ENCODE measurements at regions not wholly inside any gene's neighbourhood (a gene's known extent, or its start where the extent isn't known, plus 50 kb on each side); places are given as distances from the start of the nearest gene placed in this dataset.

DNA sequence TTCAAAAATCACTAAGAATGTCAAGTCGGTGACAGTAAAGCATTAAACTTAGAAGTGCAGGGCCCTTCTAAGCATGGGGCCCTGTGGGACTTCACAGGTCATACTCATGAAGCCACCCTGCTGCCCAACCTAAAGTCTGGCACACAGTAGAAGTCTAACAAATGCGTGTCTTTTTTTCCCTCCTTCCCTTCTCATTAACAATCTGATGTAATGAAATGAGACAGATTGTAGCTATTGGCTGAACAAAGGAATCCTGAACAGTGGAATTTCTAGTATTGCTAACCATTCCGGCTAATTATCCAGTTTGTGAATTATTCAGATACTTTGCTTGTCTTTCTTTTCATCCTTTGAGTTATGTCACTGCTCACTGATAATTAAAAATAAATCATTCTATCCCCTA, 369.9 kb downstream of the WDR11 start:
- Mint-ChIP-seq H3K27me3 (ENCODE audit: low read depth) (no peaks in the 10 kb centered on the region), H3K27ac (ENCODE audit: unreplicated experiment) (no peak overlapping the region), H3K36me3 (ENCODE audit: low read depth) (no peaks in the 10 kb centered on the region), H3K4me3 (no peak overlapping the region), H3K4me1 (no peaks in the 10 kb centered on the region), H3K9me3 (no peaks in the 10 kb centered on the region)
- TF ChIP-seq, protein P1, sequence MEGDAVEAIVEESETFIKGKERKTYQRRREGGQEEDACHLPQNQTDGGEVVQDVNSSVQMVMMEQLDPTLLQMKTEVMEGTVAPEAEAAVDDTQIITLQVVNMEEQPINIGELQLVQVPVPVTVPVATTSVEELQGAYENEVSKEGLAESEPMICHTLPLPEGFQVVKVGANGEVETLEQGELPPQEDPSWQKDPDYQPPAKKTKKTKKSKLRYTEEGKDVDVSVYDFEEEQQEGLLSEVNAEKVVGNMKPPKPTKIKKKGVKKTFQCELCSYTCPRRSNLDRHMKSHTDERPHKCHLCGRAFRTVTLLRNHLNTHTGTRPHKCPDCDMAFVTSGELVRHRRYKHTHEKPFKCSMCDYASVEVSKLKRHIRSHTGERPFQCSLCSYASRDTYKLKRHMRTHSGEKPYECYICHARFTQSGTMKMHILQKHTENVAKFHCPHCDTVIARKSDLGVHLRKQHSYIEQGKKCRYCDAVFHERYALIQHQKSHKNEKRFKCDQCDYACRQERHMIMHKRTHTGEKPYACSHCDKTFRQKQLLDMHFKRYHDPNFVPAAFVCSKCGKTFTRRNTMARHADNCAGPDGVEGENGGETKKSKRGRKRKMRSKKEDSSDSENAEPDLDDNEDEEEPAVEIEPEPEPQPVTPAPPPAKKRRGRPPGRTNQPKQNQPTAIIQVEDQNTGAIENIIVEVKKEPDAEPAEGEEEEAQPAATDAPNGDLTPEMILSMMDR (conservative IDR thresholded peaks at IDR 0.05) = no peak
- DNase-seq (ENCODE audit: low read depth, low spot score) = no peak

DNA sequence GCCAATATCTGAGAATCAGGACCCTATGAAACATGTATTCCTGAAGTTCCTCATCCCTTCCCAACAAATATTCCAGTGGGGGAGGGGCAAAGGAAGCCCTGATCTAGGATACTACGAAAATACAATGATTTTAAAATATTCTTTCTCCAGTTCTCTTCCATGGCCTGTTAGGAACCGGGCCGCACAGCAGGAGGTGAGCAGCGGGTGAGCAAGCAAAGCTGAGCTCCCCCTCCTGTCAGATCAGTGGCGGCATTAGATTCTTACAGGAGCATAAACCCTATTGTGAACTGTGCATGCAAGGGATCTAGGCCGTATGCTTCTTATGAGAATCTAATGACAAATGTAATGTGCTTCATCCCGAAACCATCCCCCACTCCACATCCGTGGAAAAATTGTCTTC, 370.8 kb downstream of the WDR11 start:
- Mint-ChIP-seq H3K4me3 (no peak overlapping the region), H3K9me3 (no peaks in the 10 kb centered on the region), H3K36me3 (ENCODE audit: low read depth) (no peaks in the 10 kb centered on the region), H3K27me3 (ENCODE audit: low read depth) (no peaks in the 10 kb centered on the region), H3K27ac (ENCODE audit: unreplicated experiment) (no peak overlapping the region), H3K4me1 (no peaks in the 10 kb centered on the region)
- TF ChIP-seq, protein P1 (conservative IDR thresholded peaks at IDR 0.05) = no peak
- DNase-seq (ENCODE audit: low read depth, low spot score) = no peak

DNA sequence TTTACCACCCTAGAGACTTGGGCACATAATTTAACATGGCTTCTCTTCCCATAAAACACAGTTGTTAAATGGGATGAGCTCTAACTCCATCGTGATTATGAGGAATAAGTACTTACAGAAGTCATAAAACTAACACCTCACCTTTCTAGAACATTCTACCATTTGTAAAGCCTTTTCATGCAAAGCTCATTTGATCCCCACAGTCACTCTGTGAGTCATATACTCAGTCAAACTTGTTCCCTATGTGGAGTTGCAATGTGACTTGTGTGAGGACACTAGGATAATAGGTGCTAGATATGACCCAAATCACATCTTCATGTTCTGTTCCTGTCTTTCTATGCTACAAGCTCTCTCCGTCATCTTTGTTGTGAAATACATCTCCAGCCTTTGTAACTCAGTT, 371.7 kb downstream of the WDR11 start:
- no peaks in the 10 kb centered on the region for H3K9me3 Mint-ChIP-seq
- TF ChIP-seq, protein P1 (conservative IDR thresholded peaks at IDR 0.05) = no peak
- no peak overlapping the region for H3K27ac Mint-ChIP-seq (ENCODE audit: unreplicated experiment)
- H3K4me1 Mint-ChIP-seq = no peaks in the 10 kb centered on the region
- H3K4me3 Mint-ChIP-seq = no peak overlapping the region
- no peaks in the 10 kb centered on the region for H3K36me3 Mint-ChIP-seq (ENCODE audit: low read depth)
- H3K27me3 Mint-ChIP-seq (ENCODE audit: low read depth) = no peaks in the 10 kb centered on the region
- DNase-seq (ENCODE audit: low read depth, low spot score) = no peak

DNA sequence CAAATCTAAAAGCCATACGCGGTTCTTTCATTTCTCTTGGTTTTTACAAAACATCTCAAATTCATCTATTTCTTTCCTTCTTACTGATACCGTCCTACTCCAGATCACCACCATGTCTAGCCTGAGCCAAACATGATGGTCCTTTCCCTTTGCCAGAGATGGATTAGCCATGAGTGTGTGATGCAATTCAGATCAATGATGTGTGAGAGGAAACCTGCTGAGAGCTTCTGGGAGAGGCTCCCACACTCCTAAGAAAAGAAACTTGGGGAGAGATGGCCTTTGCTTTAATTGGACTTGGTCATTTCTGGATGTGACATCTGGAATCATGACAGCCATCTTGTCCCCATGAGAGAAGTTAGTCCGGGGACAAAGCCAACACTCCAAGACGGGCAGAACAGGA, 367.2 kb downstream of the FGFR2 start:
- Mint-ChIP-seq H3K4me3 (no peak overlapping the region), H3K36me3 (ENCODE audit: low read depth) (no peaks in the 10 kb centered on the region), H3K27ac (ENCODE audit: unreplicated experiment) (no peak overlapping the region), H3K27me3 (ENCODE audit: low read depth) (no peaks in the 10 kb centered on the region), H3K9me3 (peaks cover 5% of the 10 kb centered on the region), H3K4me1 (no peaks in the 10 kb centered on the region)
- DNase-seq (ENCODE audit: low read depth, low spot score) = no peak
- TF ChIP-seq, protein P1 (conservative IDR thresholded peaks at IDR 0.05) = no peak

DNA sequence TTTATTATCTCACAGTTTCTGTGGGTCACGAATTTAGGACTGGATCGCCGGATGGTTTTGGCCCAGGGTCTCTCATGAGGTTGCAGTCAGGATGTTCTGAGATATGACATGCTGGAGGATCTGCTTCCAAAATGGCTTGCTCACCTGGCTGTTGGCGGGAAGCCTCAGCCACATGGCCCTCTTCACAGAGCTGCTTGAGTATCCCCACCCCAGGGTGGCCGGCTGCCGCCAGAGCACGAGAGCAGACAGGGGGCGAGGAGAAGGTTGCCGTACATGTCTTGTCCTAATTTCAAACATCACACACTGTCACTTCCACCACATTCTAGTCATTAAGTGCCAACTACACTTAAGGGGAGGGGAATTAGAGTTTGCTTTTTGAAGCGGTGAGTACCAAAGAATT, 365.8 kb downstream of the FGFR2 start:
- peaks cover 12% of the 10 kb centered on the region for H3K9me3 Mint-ChIP-seq
- TF ChIP-seq, protein P1 (conservative IDR thresholded peaks at IDR 0.05) = no peak
- no peak overlapping the region for H3K4me3 Mint-ChIP-seq
- peak overlapping the region; percentile 45 for H3K27ac Mint-ChIP-seq (ENCODE audit: unreplicated experiment)
- DNase-seq (ENCODE audit: low read depth, low spot score) = no peak
- H3K36me3 Mint-ChIP-seq (ENCODE audit: low read depth) = peaks cover 4% of the 10 kb centered on the region
- no peaks in the 10 kb centered on the region for H3K27me3 Mint-ChIP-seq (ENCODE audit: low read depth)
- H3K4me1 Mint-ChIP-seq = no peaks in the 10 kb centered on the region

DNA sequence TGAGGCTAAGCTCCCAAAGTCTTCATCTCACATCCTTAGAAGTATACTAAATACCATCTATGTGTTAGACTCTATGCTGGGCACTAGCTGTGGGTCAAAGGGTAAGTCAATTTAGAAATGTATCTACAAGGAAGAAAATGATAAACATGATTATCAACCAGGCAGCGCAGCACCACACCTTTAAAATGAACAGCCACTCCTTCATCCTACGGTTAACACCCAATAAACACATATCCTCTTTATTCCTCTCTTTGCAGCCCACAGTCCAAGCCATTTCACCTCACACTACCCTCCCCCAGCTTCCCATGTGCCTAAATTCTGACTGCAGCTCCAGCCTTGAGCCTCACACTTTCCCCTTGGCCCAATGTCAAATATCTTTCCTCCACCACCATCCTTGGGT, 362.6 kb downstream of the FGFR2 start:
- TF ChIP-seq, protein P1 (conservative IDR thresholded peaks at IDR 0.05) = no peak
- H3K9me3 Mint-ChIP-seq = peaks cover 12% of the 10 kb centered on the region
- peaks cover 6% of the 10 kb centered on the region for H3K4me1 Mint-ChIP-seq
- peaks cover 4% of the 10 kb centered on the region for H3K36me3 Mint-ChIP-seq (ENCODE audit: low read depth)
- peak overlapping the region; percentile 91 for H3K27ac Mint-ChIP-seq (ENCODE audit: unreplicated experiment)
- DNase-seq (ENCODE audit: low read depth, low spot score) = no peak
- H3K4me3 Mint-ChIP-seq = no peak overlapping the region
- no peaks in the 10 kb centered on the region for H3K27me3 Mint-ChIP-seq (ENCODE audit: low read depth)
